ENCODE measurements at regions not wholly inside any gene's neighbourhood (a gene's known extent, or its start where the extent isn't known, plus 50 kb on each side); places are given as distances from the start of the nearest gene placed in this dataset.

- DNase-seq (ENCODE audit: low read depth in 4 of 4, low spot score in 1 of 4) = no peak
These were observed 559.9 kb downstream of the EPM2A start for GRCh38 chr6:145175470-145175869.

GRCh38 chr6:145178391-145178790 is 556.9 kb downstream of the EPM2A start:
- no peak for DNase-seq (ENCODE audit: low read depth in 4 of 4, low spot score in 1 of 4)

GRCh38 chr6:145187491-145188206 is 547.7 kb downstream of the EPM2A start:
- no peak for DNase-seq (ENCODE audit: low read depth in 4 of 4, low spot score in 1 of 4)

DNA sequence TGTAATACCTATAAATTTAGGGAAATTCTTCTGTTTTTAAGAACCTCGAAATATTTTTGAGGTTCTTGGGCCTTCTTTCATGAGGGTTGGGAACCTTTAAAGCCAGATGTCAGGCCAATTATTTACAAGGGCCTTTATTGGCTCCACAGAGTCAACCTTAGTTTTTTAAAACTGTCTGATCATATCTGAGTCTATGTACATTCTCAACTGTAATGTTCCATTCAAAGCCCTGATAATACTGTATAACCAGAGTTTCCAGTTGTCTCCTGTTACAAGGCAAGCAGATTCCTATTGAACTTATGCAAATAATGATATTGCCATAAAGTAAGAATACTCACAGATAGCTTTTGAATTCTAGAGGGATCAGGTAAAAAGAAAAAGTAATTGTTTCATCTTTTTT is 545.5 kb downstream of the EPM2A start:
- no peak for DNase-seq (ENCODE audit: low read depth in 4 of 4, low spot score in 1 of 4)

DNA sequence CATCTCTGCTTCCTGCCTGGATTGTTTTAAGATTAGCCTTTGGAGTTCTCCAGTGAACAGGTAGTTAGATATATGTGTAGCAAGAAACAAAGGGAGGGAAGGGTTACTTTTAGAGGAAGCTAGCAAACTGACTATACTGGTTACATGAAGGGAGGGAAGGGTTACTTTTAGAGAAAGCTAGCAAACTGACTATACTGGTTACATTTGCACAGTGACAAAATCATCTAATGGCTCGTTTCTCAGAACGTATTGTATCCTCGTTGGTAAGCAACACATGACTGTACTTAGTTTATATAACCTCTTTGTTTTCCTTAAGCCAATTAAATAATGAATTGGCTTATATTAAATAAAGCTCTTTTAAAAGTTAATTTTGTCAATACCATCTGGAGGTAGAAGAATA is 540.9 kb downstream of the EPM2A start:
- no peak for DNase-seq (ENCODE audit: low read depth in 4 of 4, low spot score in 1 of 4)

GRCh38 chr6:145199961-145200360 is 535.4 kb downstream of the EPM2A start:
- DNase-seq (ENCODE audit: low read depth in 4 of 4, low spot score in 1 of 4) = no peak

DNA sequence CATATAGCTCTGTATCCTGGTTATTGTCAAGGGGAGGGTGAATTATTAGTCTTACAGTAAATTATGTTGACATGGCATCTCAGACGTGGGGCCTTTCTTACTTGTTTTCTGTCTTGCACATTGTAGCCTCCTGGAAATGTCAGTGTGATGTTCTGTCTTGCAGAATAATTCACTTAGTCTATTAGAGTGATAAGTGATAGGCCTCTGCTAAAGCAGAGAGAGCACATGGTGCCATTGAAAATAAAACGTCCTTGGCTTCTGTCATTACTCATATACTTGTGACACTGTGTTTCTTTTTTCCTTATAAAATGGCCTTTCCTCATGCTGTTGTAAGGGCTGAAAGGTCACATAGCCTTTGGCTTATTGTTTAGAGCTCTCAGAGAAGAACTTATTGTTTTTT is 531.0 kb downstream of the EPM2A start:
- DNase-seq (ENCODE audit: low read depth in 4 of 4, low spot score in 1 of 4) = no peak

DNA sequence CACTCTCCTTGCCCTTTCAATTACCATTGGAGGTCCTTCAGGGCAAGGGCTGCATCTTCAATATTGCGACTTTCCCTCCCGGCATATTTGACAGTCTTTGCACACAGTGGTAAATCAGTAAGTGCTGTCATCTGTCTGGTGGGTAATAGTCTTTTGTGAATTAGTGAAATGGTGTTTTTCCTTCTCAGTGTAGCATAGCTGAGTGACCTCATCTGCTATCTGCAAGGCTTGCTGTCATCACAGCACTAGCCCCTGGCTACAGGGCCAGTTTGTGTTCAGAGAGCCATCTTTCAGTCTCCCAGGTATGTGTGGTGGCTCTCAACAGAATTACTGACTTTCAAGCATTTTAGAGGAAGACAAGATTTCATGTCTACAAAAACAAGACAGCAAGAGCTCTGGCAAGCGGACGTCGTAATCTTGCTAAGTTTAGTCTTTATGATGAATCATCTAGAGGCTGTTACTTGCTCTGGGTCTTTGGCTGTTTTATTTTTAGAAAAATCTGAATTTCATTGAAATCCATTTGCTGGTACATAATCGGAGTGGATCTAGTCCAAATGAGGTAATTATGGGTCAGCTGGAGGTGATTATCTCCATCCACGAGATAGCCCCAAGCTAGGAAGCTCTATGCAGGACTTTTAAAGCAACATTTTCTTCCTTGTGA is 528.9 kb downstream of the EPM2A start:
- no peak for DNase-seq (ENCODE audit: low read depth in 4 of 4, low spot score in 1 of 4)

- DNase-seq (ENCODE audit: low read depth in 4 of 4, low spot score in 1 of 4) = no peak
These were observed 526.8 kb downstream of the EPM2A start for GRCh38 chr6:145208474-145208873.

GRCh38 chr6:145209272-145209671 is 526.0 kb downstream of the EPM2A start:
- DNase-seq (ENCODE audit: low read depth in 4 of 4, low spot score in 1 of 4) = no peak

DNA sequence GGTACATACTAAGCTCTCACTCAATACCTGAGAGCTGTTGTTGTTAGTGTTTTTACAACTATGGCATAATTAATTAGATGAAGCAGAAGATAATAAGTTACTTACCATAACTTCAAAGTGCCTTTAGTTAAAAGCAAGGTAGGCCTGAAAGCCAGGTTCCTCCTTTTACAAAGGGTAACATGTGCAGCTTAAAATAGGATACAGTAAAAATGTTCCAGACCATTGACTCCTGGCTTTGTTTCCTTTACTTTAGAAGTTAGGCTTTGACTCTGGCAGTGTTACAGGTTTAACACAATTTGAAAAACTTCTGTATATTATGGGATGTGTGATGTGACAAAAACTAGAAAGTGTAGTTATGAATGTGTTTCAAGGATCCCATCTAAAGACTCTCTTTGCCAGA is 522.5 kb downstream of the EPM2A start:
- no peak for DNase-seq (ENCODE audit: low read depth in 4 of 4, low spot score in 1 of 4)

- no peak for DNase-seq (ENCODE audit: low read depth in 4 of 4, low spot score in 1 of 4)
These were observed 521.7 kb downstream of the EPM2A start for GRCh38 chr6:145213614-145214013.

GRCh38 chr6:145214570-145214969 is 520.8 kb downstream of the EPM2A start:
- DNase-seq (ENCODE audit: low read depth in 4 of 4, low spot score in 1 of 4) = no peak

GRCh38 chr6:145224450-145224849 is 510.9 kb downstream of the EPM2A start:
- DNase-seq (ENCODE audit: low read depth in 4 of 4, low spot score in 1 of 4) = no peak

GRCh38 chr6:145225500-145225899 is 509.8 kb downstream of the EPM2A start:
- no peak for DNase-seq (ENCODE audit: low read depth in 4 of 4, low spot score in 1 of 4)

- no peak for DNase-seq (ENCODE audit: low read depth in 4 of 4, low spot score in 1 of 4)
These were observed 507.7 kb downstream of the EPM2A start for GRCh38 chr6:145227593-145227992.

DNA sequence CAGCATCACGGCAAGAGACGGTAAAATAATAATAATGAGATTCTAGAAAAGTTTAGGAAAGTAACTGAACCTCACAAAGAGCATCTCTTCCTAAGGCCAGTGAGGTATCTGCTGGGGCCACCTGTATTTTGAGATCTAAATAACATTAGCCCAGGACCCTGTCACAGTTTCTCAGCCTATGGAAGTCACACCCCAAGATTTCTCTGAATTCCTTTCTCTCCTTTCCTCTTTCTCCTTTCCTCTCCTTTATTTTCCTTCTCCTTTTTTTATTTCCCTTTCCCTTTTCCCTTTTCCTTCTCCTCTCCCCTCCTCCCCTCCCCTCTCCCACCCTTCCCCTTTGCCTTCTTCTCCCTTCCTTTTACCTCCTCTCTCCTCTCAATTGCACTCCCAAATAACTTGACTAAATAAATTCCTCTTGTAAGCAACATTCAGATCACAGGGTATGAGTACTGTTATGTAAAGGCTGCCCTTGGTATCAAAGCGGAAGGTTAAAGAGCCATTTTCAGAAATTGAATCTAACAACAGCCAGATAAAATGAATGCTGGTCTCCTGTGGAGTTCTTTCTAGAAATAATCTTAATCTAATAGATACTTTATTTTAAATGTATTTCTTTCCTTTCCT is 506.2 kb downstream of the EPM2A start:
- DNase-seq (ENCODE audit: low read depth in 4 of 4, low spot score in 1 of 4) = no peak

DNA sequence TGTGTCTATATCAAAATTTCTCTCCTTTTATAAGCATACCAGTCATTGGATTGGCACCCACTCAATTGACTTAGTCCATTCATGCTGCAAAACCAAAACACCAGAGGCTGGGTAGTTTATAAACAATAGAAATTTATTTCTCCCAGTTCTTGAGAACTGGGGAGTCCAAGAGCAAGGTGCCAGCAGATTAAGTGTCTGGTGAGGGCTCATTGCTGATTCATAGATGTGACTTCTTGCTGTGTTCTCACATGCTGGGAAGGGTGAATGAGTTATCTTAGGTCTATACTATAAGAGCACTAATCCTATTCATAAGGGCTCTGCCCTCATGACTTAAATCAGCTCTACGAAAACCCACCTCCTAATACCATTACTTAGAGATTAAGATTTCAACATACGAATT is 501.4 kb downstream of the EPM2A start:
- no peak for DNase-seq (ENCODE audit: low read depth in 4 of 4, low spot score in 1 of 4)

- no peak for DNase-seq (ENCODE audit: low read depth in 4 of 4, low spot score in 1 of 4)
These were observed 500.1 kb downstream of the EPM2A start for GRCh38 chr6:145235207-145235606.

GRCh38 chr6:145238787-145239186 is 496.5 kb downstream of the EPM2A start:
- no peak for DNase-seq (ENCODE audit: low read depth in 4 of 4, low spot score in 1 of 4)

DNA sequence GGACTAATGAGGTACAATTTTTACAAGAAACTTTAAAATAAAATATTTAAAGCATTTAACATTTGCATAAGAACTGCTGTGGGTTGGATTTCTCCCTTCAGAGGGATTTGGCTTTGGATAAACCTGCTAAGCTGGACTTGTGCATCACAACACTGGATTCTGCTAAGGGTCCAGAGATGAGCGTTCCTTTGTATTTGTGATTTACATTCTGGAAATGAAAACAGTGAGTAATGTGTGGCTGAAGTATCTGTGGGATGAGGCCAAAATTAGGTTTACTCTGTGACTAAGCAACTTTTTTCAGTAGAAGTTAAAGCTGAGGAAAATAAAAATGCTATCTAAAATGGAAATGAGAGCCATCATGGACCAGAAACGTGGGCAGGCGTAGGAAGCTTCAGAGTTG is 494.3 kb downstream of the EPM2A start:
- DNase-seq (ENCODE audit: low read depth in 4 of 4, low spot score in 1 of 4) = no peak

- no peak for DNase-seq (ENCODE audit: low read depth in 4 of 4, low spot score in 1 of 4)
These were observed 493.6 kb downstream of the EPM2A start for GRCh38 chr6:145241721-145242120.

Measured in stimulated activated CD4-positive, alpha-beta T cell treated with anti-CD3 and anti-CD28 coated beads, Interleukin-1b, Interleukin-23, amount 100 ng/mL, for 24 hours (primary cell).